ENCODE measurements at regions not wholly inside any gene's neighbourhood (a gene's known extent, or its start where the extent isn't known, plus 50 kb on each side); places are given as distances from the start of the nearest gene placed in this dataset.

DNA sequence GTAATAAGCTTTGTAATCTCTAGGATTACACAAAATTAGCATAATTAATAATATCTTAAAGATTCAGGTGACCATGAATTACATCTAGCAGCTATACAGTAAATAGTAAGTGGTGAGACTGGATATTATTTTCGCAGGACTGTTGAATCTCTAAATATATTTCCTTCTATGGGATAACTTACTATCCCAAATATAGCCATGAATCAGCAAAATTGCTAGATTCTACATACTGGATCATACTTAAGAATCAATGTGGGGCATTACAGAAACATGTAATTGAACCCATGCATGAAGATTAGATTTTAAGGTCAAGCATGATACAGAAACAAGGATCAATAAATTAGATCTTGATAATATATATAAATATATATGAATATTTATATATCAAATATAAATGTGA is 1203.4 kb downstream of the BRINP3 start:
- no peak overlapping the region for H3K27ac ChIP-seq (ENCODE audit: low read length)
- no peaks in the 10 kb centered on the region for H3K27me3 ChIP-seq (ENCODE audit: insufficient read depth, low read length, poor library complexity)
- no peaks in the 10 kb centered on the region for H3K79me2 ChIP-seq (ENCODE audit: insufficient read depth, low read length)
- ATAC-seq (ENCODE audit: insufficient read depth, low read depth) (no peak), DNase-seq (no peak)
- no peak overlapping the region for H3K4me2 ChIP-seq (ENCODE audit: insufficient read depth, low read length)
- no peak overlapping the region for H2AFZ ChIP-seq (ENCODE audit: low read depth, low read length)
- H3K36me3 ChIP-seq (ENCODE audit: insufficient read depth, low read length) = no peaks in the 10 kb centered on the region
- H3K9me3 ChIP-seq (ENCODE audit: insufficient read depth, low read length, severe bottlenecking) = peaks cover 9% of the 10 kb centered on the region
- no peak overlapping the region for H3K9ac ChIP-seq (ENCODE audit: low read depth, low read length)
- no peak overlapping the region for H3K4me3 ChIP-seq (ENCODE audit: low read depth in 1 of 2, low read length in 2 of 2)
- no peaks in the 10 kb centered on the region for H3K4me1 ChIP-seq (ENCODE audit: insufficient read depth, low read length)
- H4K20me1 ChIP-seq (ENCODE audit: insufficient read depth, low read length) = no peaks in the 10 kb centered on the region
- TF ChIP-seq EZH2 (IDR thresholded peaks at IDR 0.05; ENCODE audit: borderline replicate concordance, low read depth, low read length, severe bottlenecking) = no peak
- TF ChIP-seq, protein P1, sequence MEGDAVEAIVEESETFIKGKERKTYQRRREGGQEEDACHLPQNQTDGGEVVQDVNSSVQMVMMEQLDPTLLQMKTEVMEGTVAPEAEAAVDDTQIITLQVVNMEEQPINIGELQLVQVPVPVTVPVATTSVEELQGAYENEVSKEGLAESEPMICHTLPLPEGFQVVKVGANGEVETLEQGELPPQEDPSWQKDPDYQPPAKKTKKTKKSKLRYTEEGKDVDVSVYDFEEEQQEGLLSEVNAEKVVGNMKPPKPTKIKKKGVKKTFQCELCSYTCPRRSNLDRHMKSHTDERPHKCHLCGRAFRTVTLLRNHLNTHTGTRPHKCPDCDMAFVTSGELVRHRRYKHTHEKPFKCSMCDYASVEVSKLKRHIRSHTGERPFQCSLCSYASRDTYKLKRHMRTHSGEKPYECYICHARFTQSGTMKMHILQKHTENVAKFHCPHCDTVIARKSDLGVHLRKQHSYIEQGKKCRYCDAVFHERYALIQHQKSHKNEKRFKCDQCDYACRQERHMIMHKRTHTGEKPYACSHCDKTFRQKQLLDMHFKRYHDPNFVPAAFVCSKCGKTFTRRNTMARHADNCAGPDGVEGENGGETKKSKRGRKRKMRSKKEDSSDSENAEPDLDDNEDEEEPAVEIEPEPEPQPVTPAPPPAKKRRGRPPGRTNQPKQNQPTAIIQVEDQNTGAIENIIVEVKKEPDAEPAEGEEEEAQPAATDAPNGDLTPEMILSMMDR (IDR thresholded peaks at IDR 0.05; ENCODE audit: borderline replicate concordance, extremely low read depth, low read length, poor library complexity, severe bottlenecking) = no peak

DNA sequence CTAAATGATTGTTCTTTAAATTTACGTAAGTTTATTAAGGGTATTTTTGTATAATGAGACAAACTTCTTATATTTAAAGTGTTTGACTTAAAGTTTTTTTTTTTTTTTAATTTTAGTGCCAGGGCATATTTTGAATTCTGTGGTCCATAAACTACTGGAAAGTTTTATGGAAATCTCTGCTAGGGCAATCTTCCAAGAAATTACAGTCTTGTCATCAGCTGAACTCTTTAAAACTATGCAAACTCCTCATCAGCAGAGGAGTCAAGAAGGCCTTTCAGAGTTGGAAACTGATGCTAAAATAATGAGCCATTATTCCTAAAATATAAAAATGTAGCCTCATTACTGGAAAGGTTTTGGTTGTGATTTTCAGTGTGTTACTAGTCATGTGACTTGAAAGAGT is 1201.9 kb downstream of the BRINP3 start:
- no peak for DNase-seq
- H3K27ac ChIP-seq (ENCODE audit: low read length) = no peak overlapping the region
- no peaks in the 10 kb centered on the region for H3K36me3 ChIP-seq (ENCODE audit: insufficient read depth, low read length)
- H3K4me1 ChIP-seq (ENCODE audit: insufficient read depth, low read length) = no peaks in the 10 kb centered on the region
- no peak overlapping the region for H3K4me2 ChIP-seq (ENCODE audit: insufficient read depth, low read length)
- ATAC-seq (ENCODE audit: insufficient read depth, low read depth) = no peak
- no peaks in the 10 kb centered on the region for H3K27me3 ChIP-seq (ENCODE audit: insufficient read depth, low read length, poor library complexity)
- no peak overlapping the region for H2AFZ ChIP-seq (ENCODE audit: low read depth, low read length)
- H3K79me2 ChIP-seq (ENCODE audit: insufficient read depth, low read length) = no peaks in the 10 kb centered on the region
- H4K20me1 ChIP-seq (ENCODE audit: insufficient read depth, low read length) = no peaks in the 10 kb centered on the region
- TF ChIP-seq EZH2 (IDR thresholded peaks at IDR 0.05; ENCODE audit: borderline replicate concordance, low read depth, low read length, severe bottlenecking) = no peak
- TF ChIP-seq, protein P1 (IDR thresholded peaks at IDR 0.05; ENCODE audit: borderline replicate concordance, extremely low read depth, low read length, poor library complexity, severe bottlenecking) = no peak
- H3K4me3 ChIP-seq (ENCODE audit: low read depth in 1 of 2, low read length in 2 of 2) = no peak overlapping the region
- H3K9ac ChIP-seq (ENCODE audit: low read depth, low read length) = no peak overlapping the region
- H3K9me3 ChIP-seq (ENCODE audit: insufficient read depth, low read length, severe bottlenecking) = no peaks in the 10 kb centered on the region

DNA sequence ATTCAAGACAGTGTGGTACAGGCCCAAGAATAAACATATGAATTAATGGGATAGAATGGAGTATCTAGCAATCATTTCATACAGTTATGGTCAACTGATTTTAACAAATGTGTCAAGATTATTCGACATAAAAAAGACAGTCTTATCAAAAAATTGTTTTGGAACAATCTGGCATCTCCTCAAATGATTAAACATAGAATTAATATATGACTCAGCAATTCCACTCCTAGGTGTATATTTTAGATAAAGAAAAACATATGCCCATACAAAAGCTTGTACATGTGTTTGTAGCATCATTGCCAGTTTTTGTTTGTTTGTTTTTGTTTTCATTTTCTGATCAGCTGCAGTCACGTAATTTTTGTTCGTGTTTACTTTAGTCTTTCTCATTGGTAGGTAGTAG is 1188.3 kb downstream of the BRINP3 start:
- Histone ChIP-seq H3K4me1 (ENCODE audit: insufficient read depth, low read length) (no peaks in the 10 kb centered on the region), H3K9me3 (ENCODE audit: insufficient read depth, low read length, severe bottlenecking) (no peaks in the 10 kb centered on the region), H2AFZ (ENCODE audit: low read depth, low read length) (no peak overlapping the region), H3K4me2 (ENCODE audit: insufficient read depth, low read length) (no peak overlapping the region), H3K27me3 (ENCODE audit: insufficient read depth, low read length, poor library complexity) (no peaks in the 10 kb centered on the region), H3K9ac (ENCODE audit: low read depth, low read length) (no peak overlapping the region), H4K20me1 (ENCODE audit: insufficient read depth, low read length) (no peaks in the 10 kb centered on the region), H3K79me2 (ENCODE audit: insufficient read depth, low read length) (no peaks in the 10 kb centered on the region), H3K4me3 (ENCODE audit: low read depth in 1 of 2, low read length in 2 of 2) (no peak overlapping the region), H3K36me3 (ENCODE audit: insufficient read depth, low read length) (no peaks in the 10 kb centered on the region), H3K27ac (ENCODE audit: low read length) (no peak overlapping the region)
- no peak for ATAC-seq (ENCODE audit: insufficient read depth, low read depth)
- DNase-seq = no peak
- TF ChIP-seq, protein P1 (IDR thresholded peaks at IDR 0.05; ENCODE audit: borderline replicate concordance, extremely low read depth, low read length, poor library complexity, severe bottlenecking) = no peak
- no peak for TF ChIP-seq EZH2 (IDR thresholded peaks at IDR 0.05; ENCODE audit: borderline replicate concordance, low read depth, low read length, severe bottlenecking)

DNA sequence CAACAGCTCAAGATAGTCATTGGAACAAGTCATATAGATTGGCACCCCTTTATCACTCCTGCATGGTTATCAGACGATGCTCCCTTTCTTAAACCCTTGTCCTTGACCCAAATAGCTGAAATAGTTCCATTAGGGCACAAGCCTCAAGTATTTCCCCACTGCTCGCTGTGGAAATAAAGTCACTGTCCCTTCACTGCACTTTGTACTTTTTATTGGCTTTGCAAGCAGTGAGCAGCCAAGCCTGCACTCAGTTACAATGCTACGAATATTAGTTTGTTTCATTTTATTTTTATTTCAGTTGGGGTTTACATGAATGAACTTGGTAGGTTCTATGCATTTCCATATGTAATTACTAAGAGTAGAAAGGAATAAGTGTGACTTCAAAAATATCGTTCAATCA is 1176.4 kb downstream of the BRINP3 start:
- no peak overlapping the region for H3K27ac ChIP-seq (ENCODE audit: low read length)
- DNase-seq (no peak), ATAC-seq (ENCODE audit: insufficient read depth, low read depth) (no peak)
- H3K9me3 ChIP-seq (ENCODE audit: insufficient read depth, low read length, severe bottlenecking) = no peaks in the 10 kb centered on the region
- no peak overlapping the region for H3K9ac ChIP-seq (ENCODE audit: low read depth, low read length)
- no peaks in the 10 kb centered on the region for H3K79me2 ChIP-seq (ENCODE audit: insufficient read depth, low read length)
- no peak overlapping the region for H3K4me2 ChIP-seq (ENCODE audit: insufficient read depth, low read length)
- no peaks in the 10 kb centered on the region for H4K20me1 ChIP-seq (ENCODE audit: insufficient read depth, low read length)
- TF ChIP-seq, protein P1 (IDR thresholded peaks at IDR 0.05; ENCODE audit: borderline replicate concordance, extremely low read depth, low read length, poor library complexity, severe bottlenecking) = no peak
- no peak for TF ChIP-seq EZH2 (IDR thresholded peaks at IDR 0.05; ENCODE audit: borderline replicate concordance, low read depth, low read length, severe bottlenecking)
- no peaks in the 10 kb centered on the region for H3K4me1 ChIP-seq (ENCODE audit: insufficient read depth, low read length)
- no peak overlapping the region for H3K4me3 ChIP-seq (ENCODE audit: low read depth in 1 of 2, low read length in 2 of 2)
- H3K27me3 ChIP-seq (ENCODE audit: insufficient read depth, low read length, poor library complexity) = no peaks in the 10 kb centered on the region
- no peaks in the 10 kb centered on the region for H3K36me3 ChIP-seq (ENCODE audit: insufficient read depth, low read length)
- no peak overlapping the region for H2AFZ ChIP-seq (ENCODE audit: low read depth, low read length)
